ENCODE measurements at regions not wholly inside any gene's neighbourhood (a gene's known extent, or its start where the extent isn't known, plus 50 kb on each side); places are given as distances from the start of the nearest gene placed in this dataset.

DNA sequence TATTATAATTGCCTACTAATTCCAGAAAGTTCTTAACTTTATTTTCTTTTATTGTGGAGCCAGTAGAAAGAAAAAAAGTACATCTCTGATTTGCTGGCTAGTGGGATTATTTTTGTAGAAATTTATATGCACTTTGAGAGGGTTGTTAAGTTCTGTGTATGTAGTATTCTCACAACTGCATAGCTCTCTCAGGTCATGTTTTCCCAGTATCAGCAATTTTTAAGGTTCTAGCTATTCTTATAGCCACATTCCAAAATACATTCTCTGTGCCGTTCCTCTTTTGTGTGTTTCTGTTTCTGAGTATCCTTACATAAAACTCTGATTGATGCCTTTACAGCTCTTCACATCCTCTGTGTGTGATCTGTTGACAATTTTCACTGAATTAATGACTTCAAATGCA is 199.3 kb upstream of the KYNU start:
- Mint-ChIP-seq H3K36me3 (ENCODE audit: insufficient read depth, unreplicated experiment) (no peaks in the 10 kb centered on the region), H3K4me3 (ENCODE audit: unreplicated experiment) (no peak overlapping the region), H3K9me3 (ENCODE audit: unreplicated experiment) (no peaks in the 10 kb centered on the region), H3K27ac (ENCODE audit: low read depth, unreplicated experiment) (no peak overlapping the region), H3K27me3 (ENCODE audit: insufficient read depth, unreplicated experiment) (no peaks in the 10 kb centered on the region), H3K4me1 (ENCODE audit: insufficient read depth, unreplicated experiment) (peaks cover 19% of the 10 kb centered on the region)
- TF ChIP-seq, protein P1, sequence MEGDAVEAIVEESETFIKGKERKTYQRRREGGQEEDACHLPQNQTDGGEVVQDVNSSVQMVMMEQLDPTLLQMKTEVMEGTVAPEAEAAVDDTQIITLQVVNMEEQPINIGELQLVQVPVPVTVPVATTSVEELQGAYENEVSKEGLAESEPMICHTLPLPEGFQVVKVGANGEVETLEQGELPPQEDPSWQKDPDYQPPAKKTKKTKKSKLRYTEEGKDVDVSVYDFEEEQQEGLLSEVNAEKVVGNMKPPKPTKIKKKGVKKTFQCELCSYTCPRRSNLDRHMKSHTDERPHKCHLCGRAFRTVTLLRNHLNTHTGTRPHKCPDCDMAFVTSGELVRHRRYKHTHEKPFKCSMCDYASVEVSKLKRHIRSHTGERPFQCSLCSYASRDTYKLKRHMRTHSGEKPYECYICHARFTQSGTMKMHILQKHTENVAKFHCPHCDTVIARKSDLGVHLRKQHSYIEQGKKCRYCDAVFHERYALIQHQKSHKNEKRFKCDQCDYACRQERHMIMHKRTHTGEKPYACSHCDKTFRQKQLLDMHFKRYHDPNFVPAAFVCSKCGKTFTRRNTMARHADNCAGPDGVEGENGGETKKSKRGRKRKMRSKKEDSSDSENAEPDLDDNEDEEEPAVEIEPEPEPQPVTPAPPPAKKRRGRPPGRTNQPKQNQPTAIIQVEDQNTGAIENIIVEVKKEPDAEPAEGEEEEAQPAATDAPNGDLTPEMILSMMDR (IDR thresholded peaks at IDR 0.05; ENCODE audit: unreplicated experiment) = no peak
- DNase-seq (ENCODE audit: unreplicated experiment) = no peak
- ChIA-PET CTCF (interaction anchor here (0.7 to 2.4 kb wide), 5 partner anchors 32 to 324 kb away, joined by 3 to 14 read pairs (median 3); no protein-coding TSS in a partner anchor), POLR2A (interaction anchor here (0.6 to 0.7 kb wide), 3 partner anchors 179 to 230 kb away, joined by 3 read pairs; no protein-coding TSS in a partner anchor)
- intact Hi-C loops (cut with micrococcal nuclease) = no loop called here
- no TSS peak for BruUV-seq (replicated peaks)

- intact Hi-C loops (cut with micrococcal nuclease) = no loop called here
- Mint-ChIP-seq H3K27me3 (ENCODE audit: insufficient read depth, unreplicated experiment) (no peaks in the 10 kb centered on the region), H3K27ac (ENCODE audit: low read depth, unreplicated experiment) (no peak overlapping the region), H3K4me1 (ENCODE audit: insufficient read depth, unreplicated experiment) (peaks cover 10% of the 10 kb centered on the region), H3K36me3 (ENCODE audit: insufficient read depth, unreplicated experiment) (no peaks in the 10 kb centered on the region), H3K4me3 (ENCODE audit: unreplicated experiment) (no peak overlapping the region), H3K9me3 (ENCODE audit: unreplicated experiment) (no peaks in the 10 kb centered on the region)
- no peak for DNase-seq (ENCODE audit: unreplicated experiment)
- no TSS peak for BruUV-seq (replicated peaks)
- TF ChIP-seq, protein P1 (IDR thresholded peaks at IDR 0.05; ENCODE audit: unreplicated experiment) = no peak
- ChIA-PET POLR2A (interaction anchor here (0.9 kb wide), 1 partner anchor 200 kb away, joined by 3 read pairs; no protein-coding TSS in a partner anchor), CTCF (interaction anchor here (0.6 kb wide), 1 partner anchor 160 kb away, joined by 4 read pairs; no protein-coding TSS in a partner anchor)
Measured at GRCh38 chr2:142675398-142675797, 202.1 kb upstream of the KYNU start.

- Mint-ChIP-seq H3K36me3 (ENCODE audit: insufficient read depth, unreplicated experiment) (no peaks in the 10 kb centered on the region), H3K27ac (ENCODE audit: low read depth, unreplicated experiment) (no peak overlapping the region), H3K27me3 (ENCODE audit: insufficient read depth, unreplicated experiment) (no peaks in the 10 kb centered on the region), H3K4me1 (ENCODE audit: insufficient read depth, unreplicated experiment) (no peaks in the 10 kb centered on the region), H3K4me3 (ENCODE audit: unreplicated experiment) (no peak overlapping the region), H3K9me3 (ENCODE audit: unreplicated experiment) (no peaks in the 10 kb centered on the region)
- DNase-seq (ENCODE audit: unreplicated experiment) = no peak
- intact Hi-C loops (cut with micrococcal nuclease) = no loop called here
- ChIA-PET CTCF (interaction anchor here (1.3 kb wide), 1 partner anchor 8 kb away, joined by 3 read pairs; no protein-coding TSS in a partner anchor), POLR2A (no interaction called here)
- BruUV-seq (replicated peaks) = no TSS peak
- TF ChIP-seq, protein P1 (IDR thresholded peaks at IDR 0.05; ENCODE audit: unreplicated experiment) = no peak
Measured at GRCh38 chr2:142673836-142674235, 203.6 kb upstream of the KYNU start.

DNA sequence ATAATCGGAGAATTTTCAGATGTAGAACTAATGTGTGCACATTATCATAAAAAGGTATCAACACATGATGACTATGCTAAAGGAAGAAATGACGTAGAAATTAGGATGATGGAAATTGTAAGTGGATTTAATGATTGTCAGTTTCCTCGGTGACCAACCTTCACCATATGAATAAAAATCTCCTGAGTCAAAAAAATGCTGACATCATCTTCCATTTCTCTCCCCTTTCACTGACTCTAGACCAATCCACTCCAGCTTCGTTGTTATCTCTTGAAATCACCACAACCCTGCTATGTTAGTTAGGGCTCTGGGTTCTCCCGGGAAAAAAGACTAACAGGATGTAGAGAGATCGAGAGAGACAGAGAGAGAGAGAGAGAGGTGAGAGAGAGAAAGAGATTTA is 204.8 kb upstream of the KYNU start:
- ChIA-PET POLR2A (no interaction called here), CTCF (interaction anchor here (0.9 to 1.3 kb wide), 3 partner anchors 9 to 203 kb away, joined by 3 to 5 read pairs (median 3); no protein-coding TSS in a partner anchor)
- H3K9me3 Mint-ChIP-seq (ENCODE audit: unreplicated experiment) = no peaks in the 10 kb centered on the region
- no peaks in the 10 kb centered on the region for H3K36me3 Mint-ChIP-seq (ENCODE audit: insufficient read depth, unreplicated experiment)
- TF ChIP-seq, protein P1 (IDR thresholded peaks at IDR 0.05; ENCODE audit: unreplicated experiment) = no peak
- H3K4me1 Mint-ChIP-seq (ENCODE audit: insufficient read depth, unreplicated experiment) = peaks cover 9% of the 10 kb centered on the region
- BruUV-seq (replicated peaks) = no TSS peak
- no peak overlapping the region for H3K4me3 Mint-ChIP-seq (ENCODE audit: unreplicated experiment)
- intact Hi-C loops (cut with micrococcal nuclease) = no loop called here
- no peak for DNase-seq (ENCODE audit: unreplicated experiment)
- no peaks in the 10 kb centered on the region for H3K27me3 Mint-ChIP-seq (ENCODE audit: insufficient read depth, unreplicated experiment)
- H3K27ac Mint-ChIP-seq (ENCODE audit: low read depth, unreplicated experiment) = no peak overlapping the region

Measured in MCF 10A (cell line).